Jurkat, Clone E6-1 (cell line): ENCODE measurements at regions not wholly inside any gene's neighbourhood (a gene's known extent, or its start where the extent isn't known, plus 50 kb on each side); places are given as distances from the start of the nearest gene placed in this dataset.
"Not testable (repeated sequence)": the region's sequence is repeated elsewhere in the genome, so short reads cannot be mapped to it uniquely, and the experiment has no call there.

Experiments
- DNase-seq: peaks from one replicate; pipeline ENCODE4 v3.0.0-alpha.2; 2011; ENCODE audit warnings: low read depth, low spot score
- H3K4me3 ChIP-seq: 2 replicates; pipeline ENCODE4 v1.5.1; 2011; ENCODE audit warnings: mild to moderate bottlenecking, low read length, control low read depth, moderate library complexity

DNA sequence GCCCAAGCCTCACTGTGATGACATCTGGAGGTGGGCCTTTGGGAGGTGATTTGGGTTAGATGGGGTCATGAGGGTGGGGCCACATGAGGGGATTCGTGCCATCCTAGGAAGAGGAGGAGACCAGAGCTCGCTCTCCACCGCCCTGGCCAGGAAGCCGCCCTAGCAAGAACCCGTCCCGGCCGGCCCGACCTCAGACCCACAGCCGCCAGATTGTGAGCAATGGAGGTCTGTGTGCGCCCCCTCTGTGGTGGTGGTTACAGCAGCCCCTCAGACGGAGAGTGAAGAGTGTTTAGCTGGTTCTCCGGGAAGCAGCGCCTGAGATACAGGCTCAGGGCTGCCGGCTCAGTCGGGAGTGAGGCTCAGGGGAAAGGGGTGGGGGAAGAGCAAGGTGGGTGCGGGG is 83.3 kb downstream of the RTP5 start:
- no peak overlapping the region for H3K4me3 ChIP-seq
- DNase-seq, result no peak

GRCh38 chr2:241953324-241953928 is 83.9 kb downstream of the RTP5 start:
- H3K4me3 ChIP-seq, result no peak overlapping the region
- DNase-seq, result no peak

DNA sequence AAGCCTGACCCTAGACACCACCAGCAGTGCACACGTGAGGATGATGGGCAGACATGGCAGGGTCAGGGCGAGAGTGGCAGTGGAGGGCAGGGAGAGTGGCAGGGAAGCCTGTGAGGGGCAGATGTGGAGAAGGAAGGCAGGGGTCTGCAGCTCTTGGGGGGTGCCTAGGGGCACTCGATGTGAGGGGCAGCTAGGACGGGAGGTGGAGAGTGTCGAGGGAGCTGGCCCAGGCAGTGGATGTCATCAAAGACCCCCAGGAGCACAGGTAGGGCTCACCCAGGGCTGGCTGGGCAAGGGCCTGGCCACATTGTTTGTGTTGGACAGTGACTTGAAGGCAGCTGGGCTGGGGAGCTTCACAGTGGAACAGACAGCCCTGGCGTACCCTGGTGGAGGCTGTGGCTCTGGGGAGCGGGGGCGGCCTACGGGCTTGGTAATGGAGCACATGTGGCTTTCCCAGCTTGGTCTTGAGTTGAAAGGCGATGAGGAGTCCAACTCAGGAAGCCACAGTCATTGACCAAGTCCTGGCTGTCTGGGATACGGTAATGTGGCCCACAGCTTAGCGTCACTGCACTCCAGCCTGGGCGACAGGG is 87.1 kb downstream of the RTP5 start:
- H3K4me3 ChIP-seq, result no peak overlapping the region
- DNase-seq, result no peak

DNA sequence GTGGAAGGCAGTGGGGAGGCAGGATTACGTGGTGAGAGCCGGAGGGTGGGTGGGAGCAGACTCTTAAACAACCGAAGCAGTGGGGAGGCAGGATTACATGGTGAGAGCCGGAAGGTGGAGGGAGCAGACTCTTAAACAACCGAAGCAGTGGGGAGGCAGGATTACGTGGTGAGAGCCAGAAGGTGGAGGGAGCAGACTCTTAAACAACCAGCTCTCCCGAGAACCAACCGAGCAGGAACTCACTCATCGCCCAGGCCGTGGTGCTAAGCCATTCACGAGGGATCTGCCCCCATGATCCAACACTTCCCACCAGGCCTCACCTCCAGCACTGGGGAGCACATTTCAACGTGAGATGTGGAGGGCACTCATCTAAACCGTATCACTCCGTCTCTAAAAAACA is 87.7 kb downstream of the RTP5 start:
- no peak for DNase-seq
- H3K4me3 ChIP-seq, result no peak overlapping the region

- no peak for DNase-seq
- H3K4me3 ChIP-seq, result no peak overlapping the region
Measured at GRCh38 chr2:241958818-241959545, 89.5 kb downstream of the RTP5 start.

DNA sequence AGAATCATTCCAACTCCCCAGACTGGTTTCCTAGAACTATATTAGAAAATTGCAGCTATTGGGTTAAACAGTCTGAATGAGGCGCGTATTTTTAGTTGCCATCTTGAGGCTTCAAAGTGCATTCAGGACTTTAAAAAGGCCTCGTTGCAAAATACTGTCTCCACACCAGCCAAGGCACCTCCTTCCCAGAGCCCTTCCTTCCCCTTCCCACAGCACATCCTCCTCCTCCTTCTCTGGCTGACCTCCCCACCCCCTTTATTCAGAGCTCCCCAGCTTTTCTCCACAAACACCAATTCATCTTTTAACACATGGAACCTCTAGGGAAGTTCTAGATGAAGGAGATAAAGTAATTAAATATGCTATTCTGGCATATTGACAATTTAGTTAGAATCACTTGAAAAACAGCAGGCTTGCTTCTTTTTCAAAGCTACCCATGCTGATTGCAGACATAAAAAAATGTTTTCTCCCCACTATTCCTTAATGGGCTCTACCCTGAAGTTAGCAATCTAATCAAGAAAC is 90.3 kb downstream of the RTP5 start:
- DNase-seq, result no peak
- no peak overlapping the region for H3K4me3 ChIP-seq

DNA sequence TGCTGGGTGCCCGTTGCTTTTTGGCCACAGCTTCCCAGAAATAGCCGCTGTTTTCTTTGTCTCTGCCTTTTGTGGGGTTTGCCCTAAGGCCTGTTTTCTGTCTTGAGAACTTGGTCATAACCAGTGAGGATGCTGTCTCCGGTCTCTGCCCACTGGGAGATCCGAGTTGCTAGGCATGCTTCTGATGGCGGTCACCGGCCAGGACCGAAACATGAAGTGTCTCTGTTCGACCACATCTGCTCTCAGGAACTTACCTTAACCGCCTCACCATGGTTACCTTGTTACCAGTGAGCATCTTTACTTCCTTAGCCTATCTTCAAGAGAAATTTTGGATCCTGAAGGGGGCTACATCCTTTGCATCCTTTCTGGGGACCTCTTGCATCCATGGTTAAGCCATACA is 91.9 kb downstream of the RTP5 start:
- no peak for DNase-seq

GRCh38 chr2:241964133-241964532 is 94.6 kb downstream of the RTP5 start:
- no peak overlapping the region for H3K4me3 ChIP-seq
- no peak for DNase-seq

More for the DNA sequence above, 91.9 kb downstream of the RTP5 start:
- H3K4me3 ChIP-seq, result no peak overlapping the region

DNA sequence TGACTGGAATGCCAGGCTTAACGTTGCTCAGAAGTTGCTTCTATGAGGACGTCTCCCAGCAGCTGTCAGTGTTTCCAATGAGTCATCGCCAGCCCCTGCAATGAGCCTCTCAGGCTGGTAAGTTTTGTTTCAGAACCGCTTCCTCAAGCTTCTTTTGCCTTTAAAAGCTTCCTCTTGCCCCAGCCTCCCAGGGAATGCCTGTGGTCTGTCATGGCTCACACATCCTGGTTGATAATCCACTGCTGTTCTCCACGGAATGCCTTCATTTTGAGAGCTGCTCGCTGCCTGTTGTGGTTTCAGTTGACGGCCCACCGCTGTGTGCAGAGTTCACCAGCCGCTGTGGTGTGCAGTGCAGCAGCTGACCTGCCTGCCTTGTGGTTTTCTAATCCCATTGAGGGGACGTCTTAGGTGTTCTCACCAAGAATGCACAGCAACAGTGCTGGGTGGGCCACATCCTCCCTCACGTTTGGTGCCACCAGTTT is 96.4 kb downstream of the RTP5 start:
- H3K4me3 ChIP-seq, result peak overlapping the region; percentile 32

DNA sequence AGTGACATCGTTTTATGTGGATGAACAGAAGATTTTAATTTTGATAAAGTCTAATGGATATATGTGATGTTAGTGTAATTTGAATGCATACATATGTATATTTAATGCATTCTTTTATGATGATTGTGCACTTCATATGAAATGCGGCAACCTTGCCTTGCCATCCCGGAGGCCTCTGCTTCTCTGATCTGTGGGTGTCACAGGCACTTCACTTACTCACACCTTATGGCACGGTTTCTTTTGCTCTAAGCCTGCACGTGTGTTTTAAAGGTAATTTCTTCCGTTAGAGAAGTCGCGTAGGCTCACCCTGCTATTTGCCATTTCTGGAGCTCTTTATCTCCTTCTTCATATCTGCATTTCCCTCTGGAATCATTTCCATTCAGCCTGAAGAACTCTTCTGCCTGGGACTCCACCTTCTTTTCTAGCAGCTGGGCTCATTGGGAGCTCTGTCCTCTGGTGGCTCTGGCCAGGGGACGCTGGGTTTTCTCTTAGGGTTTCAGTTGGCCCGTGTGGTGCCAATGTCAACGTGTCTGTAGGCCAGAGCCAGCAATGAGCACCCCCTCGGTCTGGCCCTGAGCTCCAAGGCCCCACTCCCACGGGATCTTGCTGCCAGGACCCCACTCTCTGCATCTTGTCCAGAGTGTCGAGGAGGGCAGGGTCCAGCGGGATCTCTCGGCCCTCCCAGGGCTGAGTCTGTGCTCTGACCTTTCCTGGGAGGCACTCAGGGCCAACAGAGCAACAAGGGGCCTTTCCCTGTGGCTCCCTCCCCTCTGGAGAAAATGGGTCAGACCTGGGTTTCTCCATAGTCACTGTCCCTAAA is 97.3 kb downstream of the RTP5 start:
- no peak overlapping the region for H3K4me3 ChIP-seq
- DNase-seq, result no peak

More for the DNA sequence above, 96.4 kb downstream of the RTP5 start:
- peak; percentile 98 for DNase-seq

- DNase-seq, result no peak
- no peak overlapping the region for H3K4me3 ChIP-seq
Measured at GRCh38 chr2:241967467-241968144, 98.1 kb downstream of the RTP5 start.

GRCh38 chr2:241968417-241968816 is 98.9 kb downstream of the RTP5 start:
- DNase-seq, result no peak
- H3K4me3 ChIP-seq, result no peak overlapping the region

DNA sequence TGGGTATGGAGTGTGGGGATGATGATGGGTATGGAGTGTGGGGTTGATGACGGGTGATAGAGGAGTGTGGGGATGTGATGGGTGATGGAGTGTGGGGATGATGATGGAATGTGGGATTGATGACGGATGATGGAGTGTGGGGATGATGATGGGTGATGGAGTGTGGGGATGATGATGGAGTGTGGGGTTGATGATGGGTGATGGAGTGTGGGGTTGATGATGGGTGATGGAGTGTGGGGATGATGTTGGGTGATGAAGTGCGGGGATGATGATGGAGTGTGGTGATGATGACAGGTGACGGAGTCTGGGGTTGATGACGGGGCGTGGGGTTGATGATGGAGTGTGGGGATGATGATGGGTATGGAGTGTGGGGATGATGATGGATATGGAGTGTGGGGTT is 99.7 kb downstream of the RTP5 start:
- DNase-seq, H3K4me3 ChIP-seq: not testable (repeated sequence)

GRCh38 chr2:241970716-241971115 is 101.2 kb downstream of the RTP5 start:
- no peak overlapping the region for H3K4me3 ChIP-seq
- no peak for DNase-seq

DNA sequence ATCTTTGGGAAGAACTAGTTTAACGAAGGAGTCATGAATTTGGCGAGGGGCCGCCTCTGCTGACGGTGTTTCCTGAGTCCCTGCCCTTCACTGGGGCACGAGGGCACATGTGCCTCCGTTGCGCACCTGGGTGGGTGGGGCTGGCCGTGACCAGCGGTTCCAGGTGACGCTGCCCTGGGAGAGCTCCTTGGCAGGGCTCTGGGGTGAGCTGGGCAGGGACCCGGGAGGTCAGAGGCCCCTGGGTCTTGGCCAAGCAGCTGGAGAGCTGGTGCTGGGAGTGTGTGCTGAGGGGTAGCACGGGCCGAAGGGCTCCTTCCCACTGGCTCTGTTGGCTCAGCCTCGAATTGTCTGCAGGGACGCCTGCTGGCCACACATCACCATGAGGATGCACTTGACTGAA is 104.6 kb downstream of the RTP5 start:
- H3K4me3 ChIP-seq, result no peak overlapping the region
- DNase-seq, result no peak

GRCh38 chr2:241974851-241975592 is 105.5 kb downstream of the RTP5 start:
- H3K4me3 ChIP-seq, result no peak overlapping the region
- DNase-seq, result no peak

GRCh38 chr2:241975593-241976284 is 106.2 kb downstream of the RTP5 start:
- H3K4me3 ChIP-seq, result no peak overlapping the region
- DNase-seq, result no peak

- H3K4me3 ChIP-seq, result no peak overlapping the region
- DNase-seq, result no peak
Measured at GRCh38 chr2:241976296-241976695, 106.8 kb downstream of the RTP5 start.
